Neural progenitor cell (in vitro differentiated cells): ENCODE measurements at regions not wholly inside any gene's neighbourhood (a gene's known extent, or its start where the extent isn't known, plus 50 kb on each side); places are given as distances from the start of the nearest gene placed in this dataset.

Source experiments
- EZH2 ChIP-seq: fragments of 200-600 bp; sonication (generic); IDR thresholded peaks from 2 replicates; pipeline ENCODE4 v1.6.1; 2017; ENCODE audit warnings: antibody characterized with exemption, mild to moderate bottlenecking, moderate library complexity
- EZH2phosphoT487 ChIP-seq: fragments of 200-600 bp; sonication (generic); IDR thresholded peaks from 2 replicates; pipeline ENCODE4 v1.6.1; 2017; ENCODE audit warnings: antibody characterized with exemption
- TF ChIP-seq, protein P1 (sequence below): fragments of 200-600 bp; sonication (generic); IDR thresholded peaks from 2 replicates; pipeline ENCODE4 v1.5.1; 2017; ENCODE audit warnings: antibody characterized with exemption, mild to moderate bottlenecking

- TF ChIP-seq, protein P1, sequence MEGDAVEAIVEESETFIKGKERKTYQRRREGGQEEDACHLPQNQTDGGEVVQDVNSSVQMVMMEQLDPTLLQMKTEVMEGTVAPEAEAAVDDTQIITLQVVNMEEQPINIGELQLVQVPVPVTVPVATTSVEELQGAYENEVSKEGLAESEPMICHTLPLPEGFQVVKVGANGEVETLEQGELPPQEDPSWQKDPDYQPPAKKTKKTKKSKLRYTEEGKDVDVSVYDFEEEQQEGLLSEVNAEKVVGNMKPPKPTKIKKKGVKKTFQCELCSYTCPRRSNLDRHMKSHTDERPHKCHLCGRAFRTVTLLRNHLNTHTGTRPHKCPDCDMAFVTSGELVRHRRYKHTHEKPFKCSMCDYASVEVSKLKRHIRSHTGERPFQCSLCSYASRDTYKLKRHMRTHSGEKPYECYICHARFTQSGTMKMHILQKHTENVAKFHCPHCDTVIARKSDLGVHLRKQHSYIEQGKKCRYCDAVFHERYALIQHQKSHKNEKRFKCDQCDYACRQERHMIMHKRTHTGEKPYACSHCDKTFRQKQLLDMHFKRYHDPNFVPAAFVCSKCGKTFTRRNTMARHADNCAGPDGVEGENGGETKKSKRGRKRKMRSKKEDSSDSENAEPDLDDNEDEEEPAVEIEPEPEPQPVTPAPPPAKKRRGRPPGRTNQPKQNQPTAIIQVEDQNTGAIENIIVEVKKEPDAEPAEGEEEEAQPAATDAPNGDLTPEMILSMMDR: no peak
- TF ChIP-seq EZH2phosphoT487: no peak
- TF ChIP-seq EZH2: no peak
Observed at GRCh38 chr11:112523031-112523430, 262.4 kb upstream of the PLET1 start.
